AG04449 (cell line): ENCODE measurements at regions not wholly inside any gene's neighbourhood (a gene's known extent, or its start where the extent isn't known, plus 50 kb on each side); places are given as distances from the start of the nearest gene placed in this dataset.

Experiments
- CTCF ChIA-PET: fragments of 350-600 bp; formaldehyde crosslinking; extraction: SDS; loops from one replicate; lab custom pipeline; 2021; ENCODE audit warnings: antibody characterized with exemption; lab: Yijun Ruan, JAX
- POLR2A ChIA-PET: fragments of 400-600, 350-600 bp; formaldehyde crosslinking; extraction: SDS; loops from one replicate; lab custom pipeline; 2020; ENCODE audit warnings: antibody characterized with exemption, inconsistent platforms; lab: Yijun Ruan, JAX
- DNase-seq: peaks from one replicate; pipeline ENCODE4 v3.0.0-alpha.2; 2010; ENCODE audit warnings: low read depth, low spot score
- H3K4me3 ChIP-seq: 2 replicates; pipeline ENCODE4 v1.5.1; 2011; ENCODE audit warnings: low read depth, mild to moderate bottlenecking, control low read depth, low read length
- CTCF ChIP-seq: IDR thresholded peaks from one replicate; pipeline ENCODE4 v1.5.1; 2011; ENCODE audit warnings: mild to moderate bottlenecking, moderate library complexity, low read length, control low read depth, inconsistent platforms; ENCODE audit not compliant: insufficient read depth; ENCODE audit errors: missing control alignments

GRCh38 chr6:143009851-143010250, 50.8 kb upstream of the AIG1 start:
- TF ChIP-seq CTCF = no peak
- no peak for DNase-seq
- no peak overlapping the region for H3K4me3 ChIP-seq
- POLR2A ChIA-PET = no interaction called here
- CTCF ChIA-PET = interaction anchor here (1.4 kb wide), 1 partner anchor 17 kb away, joined by 3 read pairs; no protein-coding TSS in a partner anchor
